ENCODE measurements at regions not wholly inside any gene's neighbourhood (a gene's known extent, or its start where the extent isn't known, plus 50 kb on each side); places are given as distances from the start of the nearest gene placed in this dataset.

DNA sequence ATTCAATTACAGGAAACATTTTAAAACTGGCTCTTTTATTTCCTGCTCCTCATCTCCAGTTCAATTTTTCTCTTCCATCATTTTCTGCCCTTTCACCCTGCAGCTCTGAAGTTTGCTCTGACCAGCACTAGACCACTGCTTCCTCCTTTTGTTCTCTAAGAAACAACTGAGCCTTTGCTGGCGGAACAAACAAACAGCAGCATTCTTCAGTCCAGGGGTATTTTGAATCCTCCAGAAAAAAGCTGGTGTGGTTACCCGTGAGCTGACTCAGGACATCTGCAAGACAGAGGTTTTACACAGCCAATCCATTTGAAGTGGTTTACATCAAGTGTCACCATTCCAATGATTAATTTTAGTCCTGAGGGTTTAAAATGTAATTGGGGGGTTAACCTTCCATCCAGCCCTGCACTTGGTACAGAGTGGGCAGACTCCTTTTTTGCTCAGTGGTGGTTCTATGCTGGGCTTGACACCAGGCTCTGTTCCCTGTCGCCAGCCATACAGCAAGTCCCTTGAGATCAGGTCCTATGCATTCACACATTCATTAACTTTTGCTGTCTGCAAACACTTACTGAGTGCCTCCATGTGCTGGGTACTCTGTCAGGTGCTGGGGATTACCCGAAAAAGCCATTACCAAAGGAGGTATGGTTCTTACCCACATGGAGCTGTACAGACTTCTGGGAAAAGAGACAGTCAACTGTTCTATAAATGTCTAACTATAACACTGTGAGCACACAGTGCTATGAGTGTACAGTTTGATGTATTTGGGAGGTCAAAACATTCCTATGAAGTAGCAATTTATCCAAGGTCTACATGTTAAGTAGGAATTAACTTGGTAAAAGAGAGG lies 909.4 kb upstream of the GYPC start (continued):
- TF ChIP-seq ZNF416 (CRISPR knock-in tag; IDR thresholded peaks at IDR 0.05) (no peak), TEAD1 (CRISPR knock-in tag; IDR thresholded peaks at IDR 0.05) (no peak)
- TF ChIP-seq, protein P1, sequence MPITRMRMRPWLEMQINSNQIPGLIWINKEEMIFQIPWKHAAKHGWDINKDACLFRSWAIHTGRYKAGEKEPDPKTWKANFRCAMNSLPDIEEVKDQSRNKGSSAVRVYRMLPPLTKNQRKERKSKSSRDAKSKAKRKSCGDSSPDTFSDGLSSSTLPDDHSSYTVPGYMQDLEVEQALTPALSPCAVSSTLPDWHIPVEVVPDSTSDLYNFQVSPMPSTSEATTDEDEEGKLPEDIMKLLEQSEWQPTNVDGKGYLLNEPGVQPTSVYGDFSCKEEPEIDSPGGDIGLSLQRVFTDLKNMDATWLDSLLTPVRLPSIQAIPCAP (CRISPR knock-in tag; IDR thresholded peaks at IDR 0.05): no peak

DNA sequence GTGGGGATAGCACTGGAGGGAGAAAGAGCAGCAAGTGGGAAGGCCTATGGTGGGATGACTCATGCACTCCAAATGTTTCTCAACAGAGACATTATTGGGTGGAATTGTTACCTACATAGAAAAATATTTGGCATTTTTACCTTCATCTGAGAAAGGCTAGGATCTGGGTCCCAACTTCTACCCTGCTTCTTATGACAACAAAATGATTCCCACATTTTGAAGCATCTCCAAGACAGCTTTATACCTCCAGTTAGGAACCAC lies 908.9 kb upstream of the GYPC start:
- POLR2A ChIA-PET: no interaction called here
- CTCF ChIA-PET: no interaction called here
- no peak for DNase-seq (ENCODE audit: low spot score)
- Mint-ChIP-seq H3K4me1 (no peaks in the 10 kb centered on the region), H3K36me3 (peaks cover 41% of the 10 kb centered on the region), H3K27ac (no peak overlapping the region), H3K27me3 (ENCODE audit: low read depth) (peaks cover 4% of the 10 kb centered on the region; the same call in 1 of the 2 replicates), H3K9me3 (peaks cover 70% of the 10 kb centered on the region), H3K4me3 (no peak overlapping the region)
- ATAC-seq: no peak
- TF ChIP-seq ETV6 (CRISPR knock-in tag; IDR thresholded peaks at IDR 0.05) (no peak), NFATC4 (CRISPR knock-in tag; IDR thresholded peaks at IDR 0.05) (no peak), EMX1 (CRISPR knock-in tag; IDR thresholded peaks at IDR 0.05) (no peak), JUN (CRISPR knock-in tag; IDR thresholded peaks at IDR 0.05) (no peak), SOX15 (CRISPR knock-in tag; IDR thresholded peaks at IDR 0.05) (no peak), FOXP1 (CRISPR knock-in tag; IDR thresholded peaks at IDR 0.05; ENCODE audit: borderline replicate concordance) (no peak), GTF2I (CRISPR knock-in tag; conservative IDR thresholded peaks at IDR 0.05) (no peak), HMGA2 (CRISPR knock-in tag; IDR thresholded peaks at IDR 0.05) (no peak), ZNF671 (CRISPR knock-in tag; IDR thresholded peaks at IDR 0.05) (no peak), CBFB (CRISPR knock-in tag; IDR thresholded peaks at IDR 0.05; ENCODE audit: low read depth) (no peak), ZNF232 (CRISPR knock-in tag; IDR thresholded peaks at IDR 0.05) (no peak), CREM (CRISPR knock-in tag; IDR thresholded peaks at IDR 0.05) (no peak), KAT7 (CRISPR knock-in tag; IDR thresholded peaks at IDR 0.05; ENCODE audit: borderline replicate concordance) (no peak)
- TF ChIP-seq, protein P2, sequence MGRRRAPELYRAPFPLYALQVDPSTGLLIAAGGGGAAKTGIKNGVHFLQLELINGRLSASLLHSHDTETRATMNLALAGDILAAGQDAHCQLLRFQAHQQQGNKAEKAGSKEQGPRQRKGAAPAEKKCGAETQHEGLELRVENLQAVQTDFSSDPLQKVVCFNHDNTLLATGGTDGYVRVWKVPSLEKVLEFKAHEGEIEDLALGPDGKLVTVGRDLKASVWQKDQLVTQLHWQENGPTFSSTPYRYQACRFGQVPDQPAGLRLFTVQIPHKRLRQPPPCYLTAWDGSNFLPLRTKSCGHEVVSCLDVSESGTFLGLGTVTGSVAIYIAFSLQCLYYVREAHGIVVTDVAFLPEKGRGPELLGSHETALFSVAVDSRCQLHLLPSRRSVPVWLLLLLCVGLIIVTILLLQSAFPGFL (CRISPR knock-in tag; IDR thresholded peaks at IDR 0.05; ENCODE audit: borderline replicate concordance): no peak
- TF ChIP-seq, protein P3, sequence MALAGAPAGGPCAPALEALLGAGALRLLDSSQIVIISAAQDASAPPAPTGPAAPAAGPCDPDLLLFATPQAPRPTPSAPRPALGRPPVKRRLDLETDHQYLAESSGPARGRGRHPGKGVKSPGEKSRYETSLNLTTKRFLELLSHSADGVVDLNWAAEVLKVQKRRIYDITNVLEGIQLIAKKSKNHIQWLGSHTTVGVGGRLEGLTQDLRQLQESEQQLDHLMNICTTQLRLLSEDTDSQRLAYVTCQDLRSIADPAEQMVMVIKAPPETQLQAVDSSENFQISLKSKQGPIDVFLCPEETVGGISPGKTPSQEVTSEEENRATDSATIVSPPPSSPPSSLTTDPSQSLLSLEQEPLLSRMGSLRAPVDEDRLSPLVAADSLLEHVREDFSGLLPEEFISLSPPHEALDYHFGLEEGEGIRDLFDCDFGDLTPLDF (CRISPR knock-in tag; IDR thresholded peaks at IDR 0.05): no peak
- TF ChIP-seq, protein P4, sequence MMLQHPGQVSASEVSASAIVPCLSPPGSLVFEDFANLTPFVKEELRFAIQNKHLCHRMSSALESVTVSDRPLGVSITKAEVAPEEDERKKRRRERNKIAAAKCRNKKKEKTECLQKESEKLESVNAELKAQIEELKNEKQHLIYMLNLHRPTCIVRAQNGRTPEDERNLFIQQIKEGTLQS (CRISPR knock-in tag; conservative IDR thresholded peaks at IDR 0.05): no peak
- TF ChIP-seq, protein P5, sequence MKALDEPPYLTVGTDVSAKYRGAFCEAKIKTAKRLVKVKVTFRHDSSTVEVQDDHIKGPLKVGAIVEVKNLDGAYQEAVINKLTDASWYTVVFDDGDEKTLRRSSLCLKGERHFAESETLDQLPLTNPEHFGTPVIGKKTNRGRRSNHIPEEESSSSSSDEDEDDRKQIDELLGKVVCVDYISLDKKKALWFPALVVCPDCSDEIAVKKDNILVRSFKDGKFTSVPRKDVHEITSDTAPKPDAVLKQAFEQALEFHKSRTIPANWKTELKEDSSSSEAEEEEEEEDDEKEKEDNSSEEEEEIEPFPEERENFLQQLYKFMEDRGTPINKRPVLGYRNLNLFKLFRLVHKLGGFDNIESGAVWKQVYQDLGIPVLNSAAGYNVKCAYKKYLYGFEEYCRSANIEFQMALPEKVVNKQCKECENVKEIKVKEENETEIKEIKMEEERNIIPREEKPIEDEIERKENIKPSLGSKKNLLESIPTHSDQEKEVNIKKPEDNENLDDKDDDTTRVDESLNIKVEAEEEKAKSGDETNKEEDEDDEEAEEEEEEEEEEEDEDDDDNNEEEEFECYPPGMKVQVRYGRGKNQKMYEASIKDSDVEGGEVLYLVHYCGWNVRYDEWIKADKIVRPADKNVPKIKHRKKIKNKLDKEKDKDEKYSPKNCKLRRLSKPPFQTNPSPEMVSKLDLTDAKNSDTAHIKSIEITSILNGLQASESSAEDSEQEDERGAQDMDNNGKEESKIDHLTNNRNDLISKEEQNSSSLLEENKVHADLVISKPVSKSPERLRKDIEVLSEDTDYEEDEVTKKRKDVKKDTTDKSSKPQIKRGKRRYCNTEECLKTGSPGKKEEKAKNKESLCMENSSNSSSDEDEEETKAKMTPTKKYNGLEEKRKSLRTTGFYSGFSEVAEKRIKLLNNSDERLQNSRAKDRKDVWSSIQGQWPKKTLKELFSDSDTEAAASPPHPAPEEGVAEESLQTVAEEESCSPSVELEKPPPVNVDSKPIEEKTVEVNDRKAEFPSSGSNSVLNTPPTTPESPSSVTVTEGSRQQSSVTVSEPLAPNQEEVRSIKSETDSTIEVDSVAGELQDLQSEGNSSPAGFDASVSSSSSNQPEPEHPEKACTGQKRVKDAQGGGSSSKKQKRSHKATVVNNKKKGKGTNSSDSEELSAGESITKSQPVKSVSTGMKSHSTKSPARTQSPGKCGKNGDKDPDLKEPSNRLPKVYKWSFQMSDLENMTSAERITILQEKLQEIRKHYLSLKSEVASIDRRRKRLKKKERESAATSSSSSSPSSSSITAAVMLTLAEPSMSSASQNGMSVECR (CRISPR knock-in tag; IDR thresholded peaks at IDR 0.05; ENCODE audit: borderline replicate concordance): no peak

All from WTC11 (cell line).